ENCODE measurements at regions not wholly inside any gene's neighbourhood (a gene's known extent, or its start where the extent isn't known, plus 50 kb on each side); places are given as distances from the start of the nearest gene placed in this dataset.

DNA sequence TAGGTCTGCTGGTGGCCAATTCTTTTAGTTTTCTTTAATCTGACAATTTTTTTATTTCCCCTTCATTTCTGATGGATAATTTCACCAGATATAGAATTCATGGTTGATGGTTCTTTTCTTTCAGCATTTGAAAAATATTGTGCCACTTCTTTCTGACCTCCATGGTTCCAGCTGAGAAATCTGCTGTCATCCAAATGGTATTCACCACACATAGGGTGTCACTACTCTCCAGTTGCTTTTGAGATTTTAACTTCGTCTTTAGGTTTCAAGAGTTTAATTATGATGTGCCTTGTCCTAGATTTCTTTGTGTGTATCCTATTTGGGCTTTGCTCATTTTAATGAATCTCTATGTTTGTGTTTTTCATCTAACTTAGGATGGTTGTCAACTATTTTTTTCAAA is 488.6 kb upstream of the HS6ST1 start:
- Histone ChIP-seq H4K20me1 (ENCODE audit: insufficient read depth, low read length) (no peaks in the 10 kb centered on the region), H2AFZ (ENCODE audit: low read length) (no peak overlapping the region), H3K27ac (ENCODE audit: low read depth, low read length) (no peak overlapping the region), H3K9me3 (ENCODE audit: low read depth, low read length) (no peaks in the 10 kb centered on the region), H3K79me2 (ENCODE audit: insufficient read depth, low read length) (no peaks in the 10 kb centered on the region), H3K4me2 (ENCODE audit: insufficient read depth, low read length) (no peak overlapping the region), H3K27me3 (ENCODE audit: insufficient read depth, low read length) (no peaks in the 10 kb centered on the region), H3K36me3 (ENCODE audit: insufficient read depth, low read length) (no peaks in the 10 kb centered on the region), H3K4me1 (ENCODE audit: insufficient read depth, low read length) (no peaks in the 10 kb centered on the region), H3K4me3 (ENCODE audit: insufficient read depth, low read length) (no peak overlapping the region)
- no peak for DNase-seq (ENCODE audit: insufficient read length, low spot score, missing footprints)
- TF ChIP-seq, protein P1, sequence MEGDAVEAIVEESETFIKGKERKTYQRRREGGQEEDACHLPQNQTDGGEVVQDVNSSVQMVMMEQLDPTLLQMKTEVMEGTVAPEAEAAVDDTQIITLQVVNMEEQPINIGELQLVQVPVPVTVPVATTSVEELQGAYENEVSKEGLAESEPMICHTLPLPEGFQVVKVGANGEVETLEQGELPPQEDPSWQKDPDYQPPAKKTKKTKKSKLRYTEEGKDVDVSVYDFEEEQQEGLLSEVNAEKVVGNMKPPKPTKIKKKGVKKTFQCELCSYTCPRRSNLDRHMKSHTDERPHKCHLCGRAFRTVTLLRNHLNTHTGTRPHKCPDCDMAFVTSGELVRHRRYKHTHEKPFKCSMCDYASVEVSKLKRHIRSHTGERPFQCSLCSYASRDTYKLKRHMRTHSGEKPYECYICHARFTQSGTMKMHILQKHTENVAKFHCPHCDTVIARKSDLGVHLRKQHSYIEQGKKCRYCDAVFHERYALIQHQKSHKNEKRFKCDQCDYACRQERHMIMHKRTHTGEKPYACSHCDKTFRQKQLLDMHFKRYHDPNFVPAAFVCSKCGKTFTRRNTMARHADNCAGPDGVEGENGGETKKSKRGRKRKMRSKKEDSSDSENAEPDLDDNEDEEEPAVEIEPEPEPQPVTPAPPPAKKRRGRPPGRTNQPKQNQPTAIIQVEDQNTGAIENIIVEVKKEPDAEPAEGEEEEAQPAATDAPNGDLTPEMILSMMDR (IDR thresholded peaks at IDR 0.05; ENCODE audit: extremely low read depth, low read depth, low read length), result no peak

DNA sequence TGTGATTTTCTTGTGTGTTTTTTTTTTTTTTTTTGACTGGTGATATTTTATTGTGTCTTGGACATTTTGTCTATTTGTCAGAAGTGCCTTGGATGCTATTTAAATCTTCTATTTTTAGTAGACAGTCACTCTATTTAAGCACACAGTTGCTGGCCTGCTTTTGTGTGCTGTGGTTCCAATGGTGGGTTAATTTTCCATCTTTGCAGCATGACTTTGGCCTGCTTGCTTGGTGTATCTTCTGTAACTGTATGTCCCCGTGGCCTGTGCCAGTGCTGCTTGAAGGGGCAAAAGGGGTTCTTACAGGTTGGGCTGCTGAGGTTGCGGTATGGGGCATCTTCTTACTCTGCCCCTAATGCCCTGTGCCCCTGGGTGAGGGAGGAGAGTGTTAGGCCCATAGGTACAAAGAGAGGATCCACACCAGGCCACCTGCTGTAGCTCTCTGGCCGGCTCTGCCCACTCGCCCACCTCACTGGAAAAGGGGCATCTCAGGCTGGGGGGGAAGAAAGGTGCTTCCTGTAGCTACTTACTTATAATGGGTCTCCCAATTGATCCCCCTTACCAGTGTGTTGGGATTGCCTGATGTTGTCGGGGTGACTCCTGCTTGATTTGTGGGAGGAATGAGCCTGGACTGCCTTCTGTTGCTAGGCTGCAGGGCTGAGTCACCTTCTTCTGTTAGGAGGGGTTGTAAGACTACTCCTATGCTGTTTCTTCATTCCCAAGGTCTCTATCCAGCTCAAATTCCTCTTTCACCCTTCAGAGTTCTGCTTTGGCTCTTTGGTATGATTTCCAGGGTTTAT is 490.0 kb upstream of the HS6ST1 start:
- H3K4me2 ChIP-seq (ENCODE audit: insufficient read depth, low read length), result no peak overlapping the region
- no peaks in the 10 kb centered on the region for H3K79me2 ChIP-seq (ENCODE audit: insufficient read depth, low read length)
- H3K9me3 ChIP-seq (ENCODE audit: low read depth, low read length), result no peaks in the 10 kb centered on the region
- H4K20me1 ChIP-seq (ENCODE audit: insufficient read depth, low read length), result no peaks in the 10 kb centered on the region
- no peak overlapping the region for H2AFZ ChIP-seq (ENCODE audit: low read length)
- TF ChIP-seq, protein P1 (IDR thresholded peaks at IDR 0.05; ENCODE audit: extremely low read depth, low read depth, low read length), result no peak
- no peaks in the 10 kb centered on the region for H3K36me3 ChIP-seq (ENCODE audit: insufficient read depth, low read length)
- H3K27ac ChIP-seq (ENCODE audit: low read depth, low read length), result no peak overlapping the region
- no peaks in the 10 kb centered on the region for H3K27me3 ChIP-seq (ENCODE audit: insufficient read depth, low read length)
- no peak for DNase-seq (ENCODE audit: insufficient read length, low spot score, missing footprints)
- H3K4me3 ChIP-seq (ENCODE audit: insufficient read depth, low read length), result no peak overlapping the region
- H3K4me1 ChIP-seq (ENCODE audit: insufficient read depth, low read length), result no peaks in the 10 kb centered on the region

DNA sequence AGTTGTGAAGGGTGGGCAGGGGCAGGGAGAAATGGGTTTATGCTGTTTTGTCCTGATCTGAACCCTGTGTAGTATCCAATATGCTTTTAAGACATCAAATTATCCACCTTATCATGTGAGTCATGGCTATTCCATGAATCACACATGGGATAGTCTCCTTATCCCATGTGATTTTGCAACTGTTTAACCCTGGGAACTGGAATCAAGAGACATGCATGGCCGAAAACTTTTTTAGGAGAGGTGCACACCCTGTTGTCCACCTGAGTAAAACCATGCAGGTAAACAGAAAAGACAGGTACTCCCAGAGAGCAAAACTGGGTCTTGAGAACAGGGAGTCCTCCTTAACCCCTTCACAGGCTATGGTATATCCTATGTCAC is 490.6 kb upstream of the HS6ST1 start:
- Histone ChIP-seq H3K4me2 (ENCODE audit: insufficient read depth, low read length) (no peak overlapping the region), H2AFZ (ENCODE audit: low read length) (no peak overlapping the region), H3K4me3 (ENCODE audit: insufficient read depth, low read length) (no peak overlapping the region), H4K20me1 (ENCODE audit: insufficient read depth, low read length) (no peaks in the 10 kb centered on the region), H3K4me1 (ENCODE audit: insufficient read depth, low read length) (no peaks in the 10 kb centered on the region), H3K9me3 (ENCODE audit: low read depth, low read length) (no peaks in the 10 kb centered on the region), H3K27ac (ENCODE audit: low read depth, low read length) (no peak overlapping the region), H3K79me2 (ENCODE audit: insufficient read depth, low read length) (no peaks in the 10 kb centered on the region), H3K27me3 (ENCODE audit: insufficient read depth, low read length) (no peaks in the 10 kb centered on the region), H3K36me3 (ENCODE audit: insufficient read depth, low read length) (no peaks in the 10 kb centered on the region)
- TF ChIP-seq, protein P1 (IDR thresholded peaks at IDR 0.05; ENCODE audit: extremely low read depth, low read depth, low read length), result no peak
- no peak for DNase-seq (ENCODE audit: insufficient read length, low spot score, missing footprints)

DNA sequence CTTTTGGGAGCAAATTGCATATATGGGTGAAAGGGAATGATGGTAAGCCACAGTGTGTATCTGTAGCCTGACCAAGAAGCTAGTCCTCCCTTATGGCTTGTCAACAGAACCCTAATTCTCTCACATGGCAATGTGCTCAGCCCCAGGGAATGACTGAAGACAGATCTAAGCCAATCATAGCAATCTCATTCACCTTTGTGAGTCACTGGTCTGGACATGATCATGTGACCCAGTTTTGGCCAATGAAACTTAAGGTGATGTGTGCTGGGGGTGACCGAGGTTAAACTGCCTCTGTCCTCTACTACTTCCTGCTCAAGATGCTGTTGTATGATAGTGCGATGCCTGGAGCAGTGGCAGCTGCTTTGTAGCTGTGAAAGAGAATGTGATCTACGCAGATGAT is 491.2 kb upstream of the HS6ST1 start:
- no peaks in the 10 kb centered on the region for H3K9me3 ChIP-seq (ENCODE audit: low read depth, low read length)
- H3K4me3 ChIP-seq (ENCODE audit: insufficient read depth, low read length), result no peak overlapping the region
- H2AFZ ChIP-seq (ENCODE audit: low read length), result no peak overlapping the region
- no peak overlapping the region for H3K27ac ChIP-seq (ENCODE audit: low read depth, low read length)
- H4K20me1 ChIP-seq (ENCODE audit: insufficient read depth, low read length), result no peaks in the 10 kb centered on the region
- TF ChIP-seq, protein P1 (IDR thresholded peaks at IDR 0.05; ENCODE audit: extremely low read depth, low read depth, low read length), result no peak
- H3K27me3 ChIP-seq (ENCODE audit: insufficient read depth, low read length), result no peaks in the 10 kb centered on the region
- no peaks in the 10 kb centered on the region for H3K36me3 ChIP-seq (ENCODE audit: insufficient read depth, low read length)
- H3K79me2 ChIP-seq (ENCODE audit: insufficient read depth, low read length), result no peaks in the 10 kb centered on the region
- DNase-seq (ENCODE audit: insufficient read length, low spot score, missing footprints), result no peak
- H3K4me2 ChIP-seq (ENCODE audit: insufficient read depth, low read length), result no peak overlapping the region
- no peaks in the 10 kb centered on the region for H3K4me1 ChIP-seq (ENCODE audit: insufficient read depth, low read length)
